GM19023 (cell line): ENCODE measurements at regions not wholly inside any gene's neighbourhood (a gene's known extent, or its start where the extent isn't known, plus 50 kb on each side); places are given as distances from the start of the nearest gene placed in this dataset.

Experiments used
- ATAC-seq: cut with Tn5 transposase; IDR thresholded peaks from one replicate; pipeline ENCODE4 v1.9.1; 2021; ENCODE audit warnings: mild to moderate bottlenecking, moderate library complexity; ENCODE audit not compliant: unreplicated experiment

DNA sequence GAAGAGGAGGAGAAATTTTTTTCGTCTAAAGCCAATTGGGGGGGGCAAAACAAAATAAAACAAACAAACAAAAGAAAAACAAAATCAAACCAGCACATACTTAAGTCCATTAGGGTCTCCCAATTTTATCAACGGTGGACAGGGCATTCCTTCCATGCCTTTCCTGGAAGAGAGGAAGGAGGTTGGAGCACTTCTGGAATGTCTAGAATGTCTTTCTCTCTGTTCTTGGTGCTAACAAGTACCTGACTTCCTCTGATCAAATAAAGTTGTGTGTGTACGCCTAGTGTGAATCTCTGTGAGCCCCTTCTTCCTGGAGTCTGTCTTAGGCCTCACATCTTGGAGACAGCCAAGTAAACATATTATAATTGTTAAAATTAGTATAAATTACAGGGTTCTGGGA is 399.0 kb upstream of the LRRTM1 start:
- no peak for ATAC-seq

DNA sequence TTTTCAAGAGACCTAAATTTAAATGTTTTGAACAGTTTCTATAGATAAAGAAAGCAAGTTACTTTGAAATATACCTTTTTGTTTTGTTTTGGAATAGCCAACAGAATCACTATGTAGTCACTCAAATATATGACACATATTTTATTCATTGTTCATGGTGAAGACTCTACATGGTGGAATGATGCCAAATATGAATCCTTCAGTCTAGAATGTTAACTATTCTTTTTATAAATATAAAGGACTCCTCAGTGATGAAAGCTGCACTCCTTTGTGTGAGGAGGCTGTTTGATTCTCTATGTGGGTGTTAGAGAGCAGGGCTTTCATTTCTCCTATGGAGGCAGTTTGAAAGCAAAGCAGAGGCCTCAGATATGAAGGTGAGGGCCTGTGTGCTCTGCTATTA is 396.4 kb upstream of the LRRTM1 start:
- no peak for ATAC-seq
